NB4 (cell line): ENCODE measurements at regions not wholly inside any gene's neighbourhood (a gene's known extent, or its start where the extent isn't known, plus 50 kb on each side); places are given as distances from the start of the nearest gene placed in this dataset.

Experiments
- POLR2A ChIP-seq: IDR thresholded peaks from 2 replicates; pipeline ENCODE4 v1.6.1; 2011; ENCODE audit warnings: mild to moderate bottlenecking; ENCODE audit not compliant: insufficient read length; ENCODE audit errors: extremely low read depth
- TF ChIP-seq, protein P1 (sequence below): IDR thresholded peaks from one replicate; pipeline ENCODE4 v1.5.1; 2012; ENCODE audit warnings: low read depth, low read length
- TF ChIP-seq, protein P2 (sequence below): IDR thresholded peaks from 2 replicates; pipeline ENCODE4 v1.6.1; 2011; ENCODE audit warnings: low read depth, low read length

DNA sequence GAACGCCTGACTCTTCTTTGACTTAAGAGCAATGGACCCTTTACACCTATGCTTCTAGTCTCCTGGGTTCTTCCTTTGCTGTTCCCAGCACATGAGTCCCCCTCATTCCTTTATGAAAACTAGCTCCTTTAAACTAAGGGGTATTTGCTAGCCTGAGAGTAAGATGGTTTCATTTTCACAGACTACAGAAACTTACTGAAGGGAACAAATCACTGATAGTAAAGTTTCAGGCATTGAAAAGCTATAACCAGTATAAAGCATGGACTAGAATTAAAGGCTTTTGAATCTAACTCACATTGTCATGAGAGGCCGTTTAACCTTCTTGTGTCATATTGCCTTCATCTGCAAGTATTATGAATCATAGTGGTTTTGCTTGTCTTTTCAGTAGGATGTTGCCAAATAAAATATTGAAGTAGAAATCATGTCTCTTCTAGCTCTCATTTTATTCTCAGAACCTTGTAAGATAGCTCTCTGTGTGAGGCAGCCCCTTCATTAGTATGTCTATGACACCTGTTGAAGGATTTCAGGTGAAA, 765.9 kb downstream of the NR2F2 start:
- TF ChIP-seq, protein P1, sequence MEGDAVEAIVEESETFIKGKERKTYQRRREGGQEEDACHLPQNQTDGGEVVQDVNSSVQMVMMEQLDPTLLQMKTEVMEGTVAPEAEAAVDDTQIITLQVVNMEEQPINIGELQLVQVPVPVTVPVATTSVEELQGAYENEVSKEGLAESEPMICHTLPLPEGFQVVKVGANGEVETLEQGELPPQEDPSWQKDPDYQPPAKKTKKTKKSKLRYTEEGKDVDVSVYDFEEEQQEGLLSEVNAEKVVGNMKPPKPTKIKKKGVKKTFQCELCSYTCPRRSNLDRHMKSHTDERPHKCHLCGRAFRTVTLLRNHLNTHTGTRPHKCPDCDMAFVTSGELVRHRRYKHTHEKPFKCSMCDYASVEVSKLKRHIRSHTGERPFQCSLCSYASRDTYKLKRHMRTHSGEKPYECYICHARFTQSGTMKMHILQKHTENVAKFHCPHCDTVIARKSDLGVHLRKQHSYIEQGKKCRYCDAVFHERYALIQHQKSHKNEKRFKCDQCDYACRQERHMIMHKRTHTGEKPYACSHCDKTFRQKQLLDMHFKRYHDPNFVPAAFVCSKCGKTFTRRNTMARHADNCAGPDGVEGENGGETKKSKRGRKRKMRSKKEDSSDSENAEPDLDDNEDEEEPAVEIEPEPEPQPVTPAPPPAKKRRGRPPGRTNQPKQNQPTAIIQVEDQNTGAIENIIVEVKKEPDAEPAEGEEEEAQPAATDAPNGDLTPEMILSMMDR = no peak
- TF ChIP-seq, protein P2, sequence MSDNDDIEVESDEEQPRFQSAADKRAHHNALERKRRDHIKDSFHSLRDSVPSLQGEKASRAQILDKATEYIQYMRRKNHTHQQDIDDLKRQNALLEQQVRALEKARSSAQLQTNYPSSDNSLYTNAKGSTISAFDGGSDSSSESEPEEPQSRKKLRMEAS = no peak
- TF ChIP-seq POLR2A = no peak
